Caco-2 (cell line): ENCODE measurements at regions not wholly inside any gene's neighbourhood (a gene's known extent, or its start where the extent isn't known, plus 50 kb on each side); places are given as distances from the start of the nearest gene placed in this dataset.

ENCODE experiments used
- BruUV-seq: library from RNA; stranded (reverse); fragments of 400-500 nt; replicated peaks from 2 replicates; lab custom pipeline; 2021; lab: Mats Ljungman, UMichigan
- CTCF ChIA-PET: fragments of 300-600 bp; sonication (Branson Sonifier 250); formaldehyde crosslinking; loops from one replicate; lab custom pipeline; 2022; ENCODE audit warnings: antibody characterized with exemption; lab: Charles Lee
- POLR2A ChIA-PET: fragments of 300-600 bp; sonication (Branson Sonifier 250); formaldehyde crosslinking; loops from one replicate; lab custom pipeline; 2022; ENCODE audit warnings: antibody characterized with exemption; lab: Charles Lee
- DNase-seq, 2 experiments: peaks; one replicate each; pipeline versions ENCODE4 v3.0.0 to v3.0.0-alpha.2; 2020 to 2022
- H3K27me3 ChIP-seq: replicated peaks from 2 replicates; pipeline ENCODE4 v1.6.0; 2011; ENCODE audit warnings: low read length; ENCODE audit not compliant: control insufficient read depth, insufficient read depth
- H3K36me3 ChIP-seq: 2 replicates; pipeline ENCODE4 v1.5.1; 2011; ENCODE audit warnings: low read length; ENCODE audit not compliant: control insufficient read depth, insufficient read depth
- H3K4me1 ChIP-seq: fragments of 250-450 bp; sonication (Bioruptor Pico); 2 replicates; pipeline ENCODE4 v1.5.1; 2020; ENCODE audit warnings: mild to moderate bottlenecking
- H3K4me3 ChIP-seq: 2 replicates; pipeline ENCODE4 v1.5.1; 2011; ENCODE audit warnings: low read depth, mild to moderate bottlenecking, control low read depth, low read length
- H3K9me3 ChIP-seq: fragments of 250-450 bp; sonication (Bioruptor Pico); 2 replicates; pipeline ENCODE4 v1.5.1; 2020; ENCODE audit warnings: mild to moderate bottlenecking, moderate library complexity
- H3K27ac Mint-ChIP-seq: one replicate; pipeline ENCODE4 v1.8.0; 2022; ENCODE audit warnings: mixed read lengths; ENCODE audit not compliant: unreplicated experiment
- H3K27me3 Mint-ChIP-seq: one replicate; pipeline ENCODE4 v1.8.0; 2022; ENCODE audit warnings: mixed read lengths; ENCODE audit not compliant: insufficient read depth, unreplicated experiment
- H3K36me3 Mint-ChIP-seq: one replicate; pipeline ENCODE4 v1.8.0; 2022; ENCODE audit warnings: mild to moderate bottlenecking, mixed read lengths; ENCODE audit not compliant: insufficient read depth, unreplicated experiment
- H3K4me1 Mint-ChIP-seq: one replicate; pipeline ENCODE4 v1.8.0; 2022; ENCODE audit warnings: low read depth, mixed read lengths; ENCODE audit not compliant: unreplicated experiment
- H3K4me3 Mint-ChIP-seq: one replicate; pipeline ENCODE4 v1.8.0; 2022; ENCODE audit warnings: mild to moderate bottlenecking, moderate library complexity, mixed read lengths; ENCODE audit not compliant: unreplicated experiment
- H3K9me3 Mint-ChIP-seq: one replicate; pipeline ENCODE4 v1.8.0; 2022; ENCODE audit warnings: mixed read lengths; ENCODE audit not compliant: unreplicated experiment
- intact Hi-C: fragments of 100-400 bp; cut with micrococcal nuclease; formaldehyde crosslinking; loops from one replicate; pipeline ENCODE4 v1.10.0; 2022; ENCODE audit not compliant: unreplicated experiment
- TF ChIP-seq, protein P1 (sequence below), 2 experiments: fragments of 200-600 bp in 1 of 2; IDR thresholded peaks; 1 replicate in 1 of 2; 2 replicates in 1 of 2; pipeline versions ENCODE4 v1.5.1 to v1.8.0; 2011 to 2022; ENCODE audit warnings: antibody characterized with exemption in 1 of 2, control low read depth in 1 of 2, inconsistent platforms in 1 of 2, low read depth in 1 of 2, low read length in 1 of 2, mild to moderate bottlenecking in 1 of 2, moderate library complexity in 1 of 2; ENCODE audit not compliant: insufficient read depth in 1 of 2, severe bottlenecking in 1 of 2, unreplicated experiment in 1 of 2

DNA sequence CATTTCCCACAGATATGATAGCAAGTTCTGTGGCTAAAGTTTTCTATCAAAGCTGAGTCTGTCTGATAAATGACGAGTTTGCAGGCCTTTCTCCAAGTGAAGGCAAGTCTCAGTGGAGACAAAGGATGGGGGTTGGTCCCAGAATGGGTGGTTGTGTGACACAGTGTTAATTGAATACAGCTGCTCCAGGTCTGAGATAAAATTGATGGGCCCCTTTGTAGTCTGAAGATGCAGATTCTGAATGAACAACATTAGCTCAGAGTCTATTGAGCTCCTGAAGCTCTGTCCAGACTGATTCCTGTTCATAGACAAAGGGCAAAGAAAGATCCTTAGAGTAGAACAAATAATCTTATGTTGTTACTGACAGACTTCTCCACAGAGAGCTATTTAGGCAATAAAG is 296.9 kb upstream of the CYRIA start:
- peaks cover 10% of the 10 kb centered on the region for H3K27me3 Mint-ChIP-seq
- Histone ChIP-seq H3K4me3 (no peak overlapping the region), H3K4me1 (no peaks in the 10 kb centered on the region), H3K36me3 (no peaks in the 10 kb centered on the region), H3K9me3 (no peaks in the 10 kb centered on the region), H3K27me3 (no peaks in the 10 kb centered on the region)
- H3K9me3 Mint-ChIP-seq: no peaks in the 10 kb centered on the region
- no peaks in the 10 kb centered on the region for H3K4me1 Mint-ChIP-seq
- ChIA-PET POLR2A (no interaction called here), CTCF (no interaction called here)
- H3K27ac Mint-ChIP-seq: no peak overlapping the region
- no peak for DNase-seq
- H3K36me3 Mint-ChIP-seq: no peaks in the 10 kb centered on the region
- no peak overlapping the region for H3K4me3 Mint-ChIP-seq
- BruUV-seq: no TSS peak
- intact Hi-C loops: no loop called here
- TF ChIP-seq, protein P1, sequence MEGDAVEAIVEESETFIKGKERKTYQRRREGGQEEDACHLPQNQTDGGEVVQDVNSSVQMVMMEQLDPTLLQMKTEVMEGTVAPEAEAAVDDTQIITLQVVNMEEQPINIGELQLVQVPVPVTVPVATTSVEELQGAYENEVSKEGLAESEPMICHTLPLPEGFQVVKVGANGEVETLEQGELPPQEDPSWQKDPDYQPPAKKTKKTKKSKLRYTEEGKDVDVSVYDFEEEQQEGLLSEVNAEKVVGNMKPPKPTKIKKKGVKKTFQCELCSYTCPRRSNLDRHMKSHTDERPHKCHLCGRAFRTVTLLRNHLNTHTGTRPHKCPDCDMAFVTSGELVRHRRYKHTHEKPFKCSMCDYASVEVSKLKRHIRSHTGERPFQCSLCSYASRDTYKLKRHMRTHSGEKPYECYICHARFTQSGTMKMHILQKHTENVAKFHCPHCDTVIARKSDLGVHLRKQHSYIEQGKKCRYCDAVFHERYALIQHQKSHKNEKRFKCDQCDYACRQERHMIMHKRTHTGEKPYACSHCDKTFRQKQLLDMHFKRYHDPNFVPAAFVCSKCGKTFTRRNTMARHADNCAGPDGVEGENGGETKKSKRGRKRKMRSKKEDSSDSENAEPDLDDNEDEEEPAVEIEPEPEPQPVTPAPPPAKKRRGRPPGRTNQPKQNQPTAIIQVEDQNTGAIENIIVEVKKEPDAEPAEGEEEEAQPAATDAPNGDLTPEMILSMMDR (IDR thresholded peaks at IDR 0.05; ENCODE audit: insufficient read depth in 1 of 2, low read depth in 1 of 2, low read length in 1 of 2, severe bottlenecking in 1 of 2, unreplicated experiment in 1 of 2): no peak

DNA sequence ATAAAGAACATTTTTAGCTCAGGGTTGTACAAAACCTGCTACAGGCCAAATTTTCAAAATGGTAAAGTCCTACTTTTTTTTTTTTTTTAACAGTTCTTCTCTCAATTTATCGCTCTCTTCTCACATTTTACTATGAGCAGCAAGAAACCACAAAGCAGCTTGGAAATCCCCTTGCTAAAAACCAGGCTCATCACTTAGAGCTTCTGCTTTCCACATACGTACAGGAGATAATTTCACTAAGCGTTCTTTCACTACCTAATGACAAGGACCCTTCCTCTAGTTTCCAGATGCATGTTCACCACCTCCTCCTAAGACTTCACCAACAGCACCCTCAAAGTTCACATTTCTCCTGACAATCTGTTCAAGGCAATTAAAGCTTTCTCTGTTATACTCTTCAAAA is 294.9 kb upstream of the CYRIA start:
- Histone ChIP-seq H3K36me3 (no peaks in the 10 kb centered on the region), H3K27me3 (no peaks in the 10 kb centered on the region), H3K4me1 (no peaks in the 10 kb centered on the region), H3K9me3 (no peaks in the 10 kb centered on the region), H3K4me3 (no peak overlapping the region)
- Mint-ChIP-seq H3K27ac (no peak overlapping the region), H3K27me3 (peaks cover 9% of the 10 kb centered on the region), H3K9me3 (no peaks in the 10 kb centered on the region), H3K36me3 (no peaks in the 10 kb centered on the region), H3K4me1 (no peaks in the 10 kb centered on the region), H3K4me3 (no peak overlapping the region)
- ChIA-PET CTCF (no interaction called here), POLR2A (no interaction called here)
- TF ChIP-seq, protein P1 (IDR thresholded peaks at IDR 0.05; ENCODE audit: insufficient read depth in 1 of 2, low read depth in 1 of 2, low read length in 1 of 2, severe bottlenecking in 1 of 2, unreplicated experiment in 1 of 2): no peak
- intact Hi-C loops: no loop called here
- BruUV-seq: no TSS peak
- no peak for DNase-seq

DNA sequence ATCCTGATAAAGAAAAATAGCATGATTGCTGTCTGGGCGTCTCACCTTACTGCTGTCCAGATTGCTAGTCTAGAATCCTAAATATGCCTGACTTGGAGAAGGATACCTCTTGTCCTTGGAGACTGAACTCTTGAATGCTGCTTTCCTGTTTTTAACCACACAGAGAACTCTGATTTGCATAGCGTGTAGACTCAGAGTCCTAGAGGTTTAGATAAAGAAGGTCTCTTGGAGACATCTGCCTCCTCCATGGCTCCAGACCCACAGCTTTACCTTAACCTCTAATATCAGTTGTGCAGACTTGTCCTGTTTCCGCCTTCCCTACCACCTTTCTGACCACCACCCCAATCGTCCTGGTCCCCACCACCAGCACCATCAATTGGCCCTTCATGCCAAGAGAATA is 292.6 kb upstream of the CYRIA start:
- CTCF ChIA-PET: no interaction called here
- POLR2A ChIA-PET: no interaction called here
- no peaks in the 10 kb centered on the region for H3K9me3 Mint-ChIP-seq
- H3K27me3 Mint-ChIP-seq: peaks cover 9% of the 10 kb centered on the region
- H3K36me3 ChIP-seq: no peaks in the 10 kb centered on the region
- H3K36me3 Mint-ChIP-seq: no peaks in the 10 kb centered on the region
- TF ChIP-seq, protein P1 (IDR thresholded peaks at IDR 0.05; ENCODE audit: insufficient read depth in 1 of 2, low read depth in 1 of 2, low read length in 1 of 2, severe bottlenecking in 1 of 2, unreplicated experiment in 1 of 2): no peak
- no peaks in the 10 kb centered on the region for H3K27me3 ChIP-seq
- H3K4me3 Mint-ChIP-seq: no peak overlapping the region
- no peak overlapping the region for H3K27ac Mint-ChIP-seq
- H3K4me3 ChIP-seq: no peak overlapping the region
- no peak for DNase-seq
- no peaks in the 10 kb centered on the region for H3K4me1 Mint-ChIP-seq
- no peaks in the 10 kb centered on the region for H3K4me1 ChIP-seq
- H3K9me3 ChIP-seq: no peaks in the 10 kb centered on the region
- no TSS peak for BruUV-seq
- intact Hi-C loops: no loop called here
